Upper lobe of left lung (tissue), 4 donors: ENCODE measurements at regions not wholly inside any gene's neighbourhood (a gene's known extent, or its start where the extent isn't known, plus 50 kb on each side); places are given as distances from the start of the nearest gene placed in this dataset.

Experiments used
- EP300 ChIP-seq, 4 donors: sonication (generic); formaldehyde crosslinking; IDR thresholded peaks; one replicate each; pipeline ENCODE4 v1.5.1; 2017; ENCODE audit warnings: antibody characterized with exemption in 4 of 4, control low read depth in 2 of 4
- POLR2A ChIP-seq, 4 donors: fragments of 450-650 bp; IDR thresholded peaks; one replicate each; pipeline ENCODE4 v1.5.1; 2016 to 2017; ENCODE audit warnings: antibody characterized with exemption in 4 of 4, mild to moderate bottlenecking in 2 of 4
- POLR2AphosphoS5 ChIP-seq, 2 donors: sonication (generic); formaldehyde crosslinking; IDR thresholded peaks; one replicate each; pipeline ENCODE4 v1.5.1; 2017; ENCODE audit warnings: antibody characterized with exemption in 2 of 2
- TF ChIP-seq, protein P1 (sequence below), 6 experiments: fragments of 450-650 bp in 4 of 6; fragments of 200-600 bp in 2 of 6; sonication (generic) in 2 of 6; IDR thresholded peaks; one replicate each; pipeline ENCODE4 v1.5.1; 2016 to 2019; ENCODE audit warnings: antibody characterized with exemption in 6 of 6

DNA sequence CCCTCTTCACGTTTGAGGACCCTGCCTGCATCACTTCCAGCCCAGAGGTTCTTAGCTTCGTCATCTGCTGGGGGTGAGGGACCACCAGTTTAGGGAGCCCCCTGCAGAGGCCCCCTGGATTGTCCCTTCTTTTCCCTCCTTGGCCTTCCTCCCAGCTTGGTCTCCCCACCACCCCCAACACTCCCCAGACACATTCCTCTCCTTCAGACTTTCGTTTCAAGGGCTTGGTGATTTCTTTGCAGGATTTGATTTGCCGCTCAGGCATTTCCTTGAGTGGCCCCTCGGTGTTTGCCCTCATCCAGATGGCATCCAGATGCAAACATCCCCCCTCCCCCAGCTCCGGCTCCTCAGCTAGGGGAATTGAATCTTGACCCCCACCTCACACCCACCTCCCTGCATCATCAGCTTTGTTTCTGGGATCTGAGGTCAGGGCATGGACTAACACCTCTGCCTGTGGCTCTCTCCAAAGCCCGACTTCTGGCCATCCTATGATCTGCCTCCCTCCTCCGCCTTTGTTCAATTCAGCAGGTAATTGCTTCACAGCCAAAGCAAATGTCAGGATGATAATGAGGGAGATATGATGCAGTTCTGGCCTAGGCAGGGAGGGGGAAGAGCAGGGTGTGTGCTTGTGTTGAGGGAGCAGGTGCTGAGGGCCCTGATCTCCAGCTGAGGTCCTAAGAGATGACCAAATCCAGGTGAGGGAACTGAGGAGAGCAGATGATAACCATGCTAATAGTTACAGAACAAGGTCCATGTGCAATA lies 141.5 kb downstream of the VEGFA start:
- TF ChIP-seq, protein P1, sequence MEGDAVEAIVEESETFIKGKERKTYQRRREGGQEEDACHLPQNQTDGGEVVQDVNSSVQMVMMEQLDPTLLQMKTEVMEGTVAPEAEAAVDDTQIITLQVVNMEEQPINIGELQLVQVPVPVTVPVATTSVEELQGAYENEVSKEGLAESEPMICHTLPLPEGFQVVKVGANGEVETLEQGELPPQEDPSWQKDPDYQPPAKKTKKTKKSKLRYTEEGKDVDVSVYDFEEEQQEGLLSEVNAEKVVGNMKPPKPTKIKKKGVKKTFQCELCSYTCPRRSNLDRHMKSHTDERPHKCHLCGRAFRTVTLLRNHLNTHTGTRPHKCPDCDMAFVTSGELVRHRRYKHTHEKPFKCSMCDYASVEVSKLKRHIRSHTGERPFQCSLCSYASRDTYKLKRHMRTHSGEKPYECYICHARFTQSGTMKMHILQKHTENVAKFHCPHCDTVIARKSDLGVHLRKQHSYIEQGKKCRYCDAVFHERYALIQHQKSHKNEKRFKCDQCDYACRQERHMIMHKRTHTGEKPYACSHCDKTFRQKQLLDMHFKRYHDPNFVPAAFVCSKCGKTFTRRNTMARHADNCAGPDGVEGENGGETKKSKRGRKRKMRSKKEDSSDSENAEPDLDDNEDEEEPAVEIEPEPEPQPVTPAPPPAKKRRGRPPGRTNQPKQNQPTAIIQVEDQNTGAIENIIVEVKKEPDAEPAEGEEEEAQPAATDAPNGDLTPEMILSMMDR (IDR thresholded peaks at IDR 0.05), result no peak
- TF ChIP-seq EP300 (IDR thresholded peaks at IDR 0.05), result no peak
- no peak for TF ChIP-seq POLR2A (IDR thresholded peaks at IDR 0.05)
- TF ChIP-seq POLR2AphosphoS5 (IDR thresholded peaks at IDR 0.05), result no peak
